Lung (tissue), 11 donors: ENCODE measurements at regions not wholly inside any gene's neighbourhood (a gene's known extent, or its start where the extent isn't known, plus 50 kb on each side); places are given as distances from the start of the nearest gene placed in this dataset.

Experiments used
- ATAC-seq: fragments of 200-7000 bp; cut with Tn5 transposase; one replicate; pipeline ENCODE4 v1.9.1; 2020; ENCODE audit warnings: moderate number of reproducible peaks; ENCODE audit not compliant: insufficient read depth, low FRiP score
- DNase-seq, 3 donors: peaks; one replicate each; pipeline ENCODE4 v3.0.0-alpha.2; 2013 to 2017
- H3K27ac ChIP-seq, 2 donors: one replicate each; pipeline ENCODE4 v1.5.1; 2013; ENCODE audit warnings: mild to moderate bottlenecking in 2 of 2, moderate library complexity in 2 of 2, control low read depth in 1 of 2, inconsistent platforms in 1 of 2, low read depth in 1 of 2, low read length in 1 of 2
- H3K27me3 ChIP-seq, 3 donors: one replicate each; pipeline ENCODE4 v1.5.1; 2013; ENCODE audit warnings: low read length in 2 of 3; ENCODE audit not compliant: control insufficient read depth in 3 of 3, insufficient read depth in 3 of 3
- H3K36me3 ChIP-seq, 4 donors: one replicate each; pipeline ENCODE4 v1.5.1; 2013; ENCODE audit warnings: low read length in 4 of 4, mild to moderate bottlenecking in 1 of 4, moderate library complexity in 1 of 4; ENCODE audit not compliant: control insufficient read depth in 4 of 4, insufficient read depth in 4 of 4
- H3K4me1 ChIP-seq, 5 donors: one replicate each; pipeline ENCODE4 v1.5.1; 2013; ENCODE audit warnings: low read length in 5 of 5, mild to moderate bottlenecking in 2 of 5, moderate library complexity in 1 of 5; ENCODE audit not compliant: control insufficient read depth in 5 of 5, insufficient read depth in 5 of 5
- H3K4me3 ChIP-seq: one replicate; pipeline ENCODE4 v1.5.1; 2013; ENCODE audit warnings: mild to moderate bottlenecking, control low read depth, moderate library complexity
- H3K9ac ChIP-seq, 2 donors: one replicate each; pipeline ENCODE4 v1.5.1; 2013; ENCODE audit warnings: low read length in 2 of 2, control low read depth in 1 of 2; ENCODE audit not compliant: insufficient read depth in 1 of 2
- H3K9me3 ChIP-seq, 4 donors: one replicate each; pipeline ENCODE4 v1.5.1; 2013; ENCODE audit warnings: low read length in 3 of 4, mild to moderate bottlenecking in 1 of 4, moderate library complexity in 1 of 4; ENCODE audit not compliant: control insufficient read depth in 4 of 4, insufficient read depth in 3 of 4
- CTCF ChIP-seq: IDR thresholded peaks from 2 replicates; pipeline ENCODE4 v1.5.1; 2012; ENCODE audit warnings: mild to moderate bottlenecking; ENCODE audit errors: control extremely low read depth, extremely low read depth
- whole genome bisulfite sequencing, 2 donors: extraction: QIAGEN DNeasy Blood & Tissue Kit; methylation state at CpG; one replicate each; pipeline ENCODE4 v1.1.7; 2013; 5-methylcytosine and 5-hydroxymethylcytosine counted together
- donor health status: control.
- donor health status: control.
- donor health status: Bipolar disorder and iron deficiency.
- donor health status: healthy.
- donor health status: DM: yes; HTN: yes; CAD: no.

- H3K4me3 ChIP-seq = no peak overlapping the region
- DNase-seq (no peak), ATAC-seq (no peak)
- no peak overlapping the region for H3K9ac ChIP-seq
- no peak for TF ChIP-seq CTCF
- H3K36me3 ChIP-seq = no peaks in the 10 kb centered on the region
- H3K27me3 ChIP-seq = no peaks in the 10 kb centered on the region
- 97% methylated on average over 9 of the region's 9 CpGs for WGBS, 2 donors
- no peak overlapping the region for H3K27ac ChIP-seq
- no peaks in the 10 kb centered on the region for H3K9me3 ChIP-seq
- peaks cover 0 to 6% (median 0%) of the 10 kb centered on the region in 5 donors for H3K4me1 ChIP-seq
These were observed 168.4 kb upstream of the NR3C1 start for GRCh38 chr5:143571642-143572624.

- DNase-seq (no peak), ATAC-seq (no peak)
- TF ChIP-seq CTCF = no peak
- Histone ChIP-seq H3K9ac (no peak overlapping the region), H3K36me3 (no peaks in the 10 kb centered on the region), H3K4me3 (no peak overlapping the region), H3K4me1 (peaks cover 0 to 4% (median 0%) of the 10 kb centered on the region in 5 donors), H3K9me3 (no peaks in the 10 kb centered on the region), H3K27me3 (no peaks in the 10 kb centered on the region), H3K27ac (no peak overlapping the region)
- 86 to 96% methylated on average over 4 of the region's 4 CpGs for WGBS, 2 donors
These were observed 167.5 kb upstream of the NR3C1 start for GRCh38 chr5:143570989-143571388.

- Histone ChIP-seq H3K4me3 (no peak overlapping the region), H3K9me3 (no peaks in the 10 kb centered on the region), H3K9ac (no peak overlapping the region), H3K4me1 (peaks cover 0 to 4% (median 0%) of the 10 kb centered on the region in 5 donors), H3K27me3 (no peaks in the 10 kb centered on the region), H3K27ac (no peak overlapping the region), H3K36me3 (no peaks in the 10 kb centered on the region)
- ATAC-seq = no peak
- 92 to 94% methylated on average over 5 of the region's 5 CpGs for WGBS, 2 donors
- DNase-seq = no peak
- TF ChIP-seq CTCF = no peak
These were observed 166.5 kb upstream of the NR3C1 start for GRCh38 chr5:143569722-143570567.
